Endothelial cell of umbilical vein (primary cell): ENCODE measurements at regions not wholly inside any gene's neighbourhood (a gene's known extent, or its start where the extent isn't known, plus 50 kb on each side); places are given as distances from the start of the nearest gene placed in this dataset.

Source experiments
- BruUV-seq: library from RNA; stranded (reverse); fragments of 400-500 nt; replicated peaks from 2 replicates; lab custom pipeline; 2021; lab: Mats Ljungman, UMichigan
- CTCF ChIA-PET: fragments of 300-600, 350-600 bp; sonication (Branson Sonifier 250); formaldehyde crosslinking; loops from one replicate; lab custom pipeline; 2021; ENCODE audit warnings: antibody characterized with exemption, inconsistent platforms; lab: Charles Lee
- POLR2A ChIA-PET: fragments of 300-600, 350-600 bp; sonication (Branson Sonifier 250); formaldehyde crosslinking; loops from one replicate; lab custom pipeline; 2021; ENCODE audit warnings: antibody characterized with exemption, inconsistent platforms; lab: Charles Lee
- DNase-seq: peaks from one replicate; pipeline ENCODE4 v3.0.0-alpha.2; 2011; ENCODE audit warnings: low read depth, low spot score
- FAIRE-seq: peaks from 2 replicates; lab custom pipeline; 2011; peaks lifted over from hg19 to GRCh38; lab: Jason Lieb, UNC
- H2AFZ ChIP-seq: 2 replicates; pipeline ENCODE4 v1.6.0; 2012; ENCODE audit warnings: low read depth, low read length, control low read depth, inconsistent platforms
- H3K27ac ChIP-seq: 2 replicates; pipeline ENCODE4 v1.5.1; 2011; ENCODE audit warnings: low read depth, mild to moderate bottlenecking, control low read depth, low read length, moderate library complexity; ENCODE audit not compliant: insufficient read depth
- H3K27me3 ChIP-seq, 2 experiments: 2 replicates each; pipeline versions ENCODE4 v1.6.0 to v1.6.1; 2011; ENCODE audit warnings: low read length in 2 of 2, mixed read lengths in 1 of 2; ENCODE audit not compliant: control insufficient read depth in 2 of 2, insufficient read depth in 2 of 2
- H3K36me3 ChIP-seq, 2 experiments: 2 replicates in 1 of 2; 3 replicates in 1 of 2; pipeline ENCODE4 v1.5.1; 2011; ENCODE audit warnings: low read length in 2 of 2, mild to moderate bottlenecking in 1 of 2, moderate library complexity in 1 of 2; ENCODE audit not compliant: control insufficient read depth in 2 of 2, insufficient read depth in 2 of 2; ENCODE audit errors: extremely low read depth in 1 of 2
- H3K4me1 ChIP-seq: 3 replicates; pipeline ENCODE4 v1.5.1; 2011; ENCODE audit warnings: mild to moderate bottlenecking, low read length; ENCODE audit not compliant: control insufficient read depth, insufficient read depth; ENCODE audit errors: extremely low read depth
- H3K4me2 ChIP-seq: 2 replicates; pipeline ENCODE4 v1.6.1; 2011; ENCODE audit warnings: low read length, control low read depth, mixed read lengths; ENCODE audit not compliant: insufficient read depth
- H3K4me3 ChIP-seq, 3 experiments: fragments of 200-600 bp in 1 of 3; sonication (generic), shearing (Covaris generic) in 1 of 3; replicated peaks in 1 of 3; 2 replicates each; pipeline ENCODE4 v1.5.1; 2011 to 2016; ENCODE audit warnings: control low read depth in 3 of 3, low read length in 3 of 3, mild to moderate bottlenecking in 2 of 3, inconsistent platforms in 1 of 3, low read depth in 1 of 3, moderate library complexity in 1 of 3; ENCODE audit not compliant: insufficient read depth in 1 of 3
- H3K79me2 ChIP-seq: 2 replicates; pipeline ENCODE4 v1.6.0; 2012; ENCODE audit warnings: low read length, inconsistent platforms; ENCODE audit not compliant: control insufficient read depth, insufficient read depth
- H3K9ac ChIP-seq: replicated peaks from 2 replicates; pipeline ENCODE3; 2011; ENCODE audit warnings: low read length, control low read depth; ENCODE audit not compliant: insufficient read depth; ENCODE audit errors: extremely low read depth
- H3K9me1 ChIP-seq: replicated peaks from 3 replicates; pipeline ENCODE4 v1.6.0; 2011; ENCODE audit warnings: mild to moderate bottlenecking, low read length; ENCODE audit not compliant: control insufficient read depth, insufficient read depth; ENCODE audit errors: extremely low read depth
- H3K9me3 ChIP-seq: replicated peaks from 2 replicates; pipeline ENCODE4 v1.5.1; 2012; ENCODE audit warnings: low read length, inconsistent platforms; ENCODE audit not compliant: control insufficient read depth, insufficient read depth
- H4K20me1 ChIP-seq: replicated peaks from 2 replicates; pipeline ENCODE3; 2011; ENCODE audit warnings: mild to moderate bottlenecking, low read length; ENCODE audit not compliant: control insufficient read depth, insufficient read depth; ENCODE audit errors: extremely low read depth
- CTCF ChIP-seq, 2 donors: IDR thresholded peaks; 1 replicate in 1 of 2; 2 replicates in 1 of 2; pipeline ENCODE4 v1.5.1; 2011; ENCODE audit warnings: low read length in 2 of 2, mild to moderate bottlenecking in 2 of 2, moderate library complexity in 2 of 2, control low read depth in 1 of 2, inconsistent platforms in 1 of 2, low read depth in 1 of 2; ENCODE audit not compliant: insufficient read depth in 1 of 2; ENCODE audit errors: extremely low read depth in 1 of 2
- EZH2 ChIP-seq: IDR thresholded peaks from 2 replicates; pipeline ENCODE4 v1.6.1; 2012; ENCODE audit warnings: borderline replicate concordance, low read depth, mild to moderate bottlenecking, moderate library complexity, low read length, inconsistent platforms; ENCODE audit not compliant: severe bottlenecking
- FOS ChIP-seq: IDR thresholded peaks from 2 replicates; pipeline ENCODE4 v1.6.1; 2011; ENCODE audit warnings: mild to moderate bottlenecking, low read length, moderate library complexity, borderline replicate concordance; ENCODE audit not compliant: insufficient read depth
- GATA2 ChIP-seq: IDR thresholded peaks from 2 replicates; pipeline ENCODE4 v1.7.0; 2011; ENCODE audit warnings: low read depth, mild to moderate bottlenecking, moderate library complexity, mixed read lengths, low read length; ENCODE audit not compliant: insufficient read length, insufficient read depth
- JUN ChIP-seq: IDR thresholded peaks from 2 replicates; pipeline ENCODE4 v1.6.1; 2011; ENCODE audit warnings: borderline replicate concordance, low read depth; ENCODE audit not compliant: insufficient read length, insufficient read depth
- MAX ChIP-seq: IDR thresholded peaks from 2 replicates; pipeline ENCODE4 v1.6.1; 2011; ENCODE audit not compliant: insufficient read depth, insufficient read length
- MYC ChIP-seq: IDR thresholded peaks from one replicate; pipeline ENCODE4 v1.6.1; 2011; ENCODE audit warnings: mild to moderate bottlenecking, low read depth, low read length
- POLR2A ChIP-seq: IDR thresholded peaks from 2 replicates; pipeline ENCODE4 v1.6.1; 2012; ENCODE audit warnings: low read depth, mild to moderate bottlenecking, control low read depth, low read length
- POLR2AphosphoS5 ChIP-seq: IDR thresholded peaks from 2 replicates; pipeline ENCODE4 v1.6.1; 2012; ENCODE audit warnings: low read depth, mild to moderate bottlenecking, control low read depth, low read length, moderate library complexity; ENCODE audit not compliant: insufficient read depth
- dilution Hi-C: fragments of 300-500 bp; cut with MboI; formaldehyde crosslinking; loops from one replicate; pipeline ENCODE4 v1.15.0; 2019; ENCODE audit warnings: low sequenced_read_pairs; ENCODE audit not compliant: extremely low pct_ligation_motif_present
- intact Hi-C: fragments of 100-400 bp; cut with micrococcal nuclease; formaldehyde crosslinking; loops from one replicate; pipeline ENCODE4 v1.10.0; 2022

DNA sequence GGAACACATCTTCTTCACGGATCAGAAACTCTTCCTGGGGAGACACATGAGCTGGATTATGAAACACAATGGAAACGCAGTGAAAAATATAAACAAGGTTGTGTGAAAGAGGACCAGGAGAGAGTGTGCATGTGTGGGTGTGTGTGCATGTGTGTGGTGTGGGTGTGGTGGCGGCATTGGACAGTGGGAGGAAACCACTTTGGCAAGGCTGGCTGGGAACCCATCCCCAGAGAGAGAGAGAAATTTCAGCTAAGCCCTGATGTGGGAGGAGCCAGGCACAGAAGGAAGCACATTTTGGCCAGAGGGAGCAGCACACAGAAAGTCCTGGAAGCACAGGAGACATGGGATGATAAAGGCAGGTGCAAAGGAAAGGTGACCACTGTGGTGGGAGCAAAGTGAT lies 147.6 kb upstream of the COPS8 start:
- Histone ChIP-seq H3K4me3 (no peak overlapping the region), H3K4me1 (peaks cover 4% of the 10 kb centered on the region), H2AFZ (no peak overlapping the region), H3K27ac (no peak overlapping the region), H3K4me2 (no peak overlapping the region), H3K27me3 (no peaks in the 10 kb centered on the region), H3K79me2 (no peaks in the 10 kb centered on the region), H4K20me1 (no peaks in the 10 kb centered on the region), H3K9ac (no peak overlapping the region), H3K9me1 (no peaks in the 10 kb centered on the region), H3K36me3 (no peaks in the 10 kb centered on the region), H3K9me3 (no peaks in the 10 kb centered on the region)
- no peak for TF ChIP-seq POLR2A
- no peak for TF ChIP-seq GATA2
- TF ChIP-seq EZH2, result no peak
- TF ChIP-seq POLR2AphosphoS5, result no peak
- TF ChIP-seq JUN, result no peak
- TF ChIP-seq CTCF (IDR thresholded peaks at IDR 0.05; ENCODE audit: extremely low read depth in 1 of 2, insufficient read depth in 1 of 2, low read depth in 1 of 2, low read length in 2 of 2), result no peak
- TF ChIP-seq MYC, result no peak
- no peak for TF ChIP-seq FOS
- no peak for TF ChIP-seq MAX
- dilution Hi-C loops, result no loop called here
- BruUV-seq, result no TSS peak
- ChIA-PET CTCF (no interaction called here), POLR2A (no interaction called here)
- intact Hi-C loops, result no loop called here
- DNase-seq (no peak), FAIRE-seq (no peak)
